Pancreas (tissue), 10 donors: ENCODE measurements at regions not wholly inside any gene's neighbourhood (a gene's known extent, or its start where the extent isn't known, plus 50 kb on each side); places are given as distances from the start of the nearest gene placed in this dataset.

ENCODE experiments used
- ATAC-seq, 4 donors: fragments of 200-7000 bp; cut with Tn5 transposase; one replicate each; pipeline versions ENCODE4 v1.8.0 to v1.9.1; 2020; ENCODE audit warnings: mild to moderate bottlenecking in 4 of 4, moderate library complexity in 4 of 4
- DNase-seq, 6 donors: peaks; one replicate each; pipeline ENCODE4 v3.0.0-alpha.2; 2020
- FAIRE-seq: peaks from 2 replicates; lab custom pipeline; 2012; peaks lifted over from hg19 to GRCh38; lab: Jason Lieb, UNC
- H3K27ac ChIP-seq, 4 donors: fragments of 200-600 bp; sonication (generic); 1 replicate in 3 of 4; 2 replicates in 1 of 4; pipeline versions ENCODE4 v1.5.0 to v1.8.0; 2020
- H3K27me3 ChIP-seq, 4 donors: fragments of 200-600 bp; one replicate each; pipeline ENCODE4 v1.8.0; 2021
- H3K36me3 ChIP-seq, 3 donors: fragments of 200-600 bp; sonication (generic) in 1 of 3; one replicate each; pipeline versions ENCODE4 v1.5.0 to v1.8.0; 2020 to 2021
- H3K4me1 ChIP-seq, 3 donors: fragments of 200-600 bp; one replicate each; pipeline ENCODE4 v1.8.0; 2021
- H3K4me3 ChIP-seq, 4 donors: fragments of 200-600 bp; sonication (generic) in 2 of 4; one replicate each; pipeline versions ENCODE4 v1.5.0 to v1.8.0; 2020 to 2021
- H3K9me3 ChIP-seq, 4 donors: fragments of 200-600 bp; one replicate each; pipeline ENCODE4 v1.8.0; 2021
- CTCF ChIP-seq, 4 donors: fragments of 200-600 bp; sonication (generic) in 3 of 4; IDR thresholded peaks; one replicate each; pipeline versions ENCODE4 v1.5.0 to v1.8.0; 2021; ENCODE audit warnings: antibody characterized with exemption in 4 of 4
- WGBS, 2 donors: extraction: QIAGEN DNeasy Blood & Tissue Kit; methylation state at CpG; one replicate each; pipeline ENCODE4 v1.1.7; 2013; 5-methylcytosine and 5-hydroxymethylcytosine counted together
- intact Hi-C, 3 donors: fragments of 100-400 bp; cut with DNase I; formaldehyde crosslinking; loops; one replicate each; pipeline versions ENCODE4 v1.11.1 to v1.14.2; 2022
- donor health status: healthy with polysubstance abuse.
- donor health status: DM: no; HTN: no; CAD: no; lungs with moderate emphysema.
- donor health status: DM: no; HTN: no; CAD: no.
- donor health status: control.
- donor health status: control.
- donor health status: Bipolar disorder and iron deficiency.
- donor health status: DM: yes; HTN: yes; CAD: no.
- donor health status: DM: no; HTN: no; CAD: no.
- donor health status: DM: no; HTN: no; CAD: no.
- donor health status: DM: yes; HTN: yes; CAD: no.

GRCh38 chr18:67432806-67433205 is 83.7 kb downstream of the DSEL start:
- no peak for TF ChIP-seq CTCF (IDR thresholded peaks at IDR 0.05)
- no peak overlapping the region for H3K27ac ChIP-seq
- intact Hi-C loops: no loop called here
- H3K4me3 ChIP-seq: no peak overlapping the region
- no peaks in the 10 kb centered on the region for H3K9me3 ChIP-seq
- no peaks in the 10 kb centered on the region for H3K4me1 ChIP-seq
- DNase-seq (no peak), ATAC-seq (no peak), FAIRE-seq (no peak)
- 46 to 55% methylated on average over 4 of the region's 4 CpGs for WGBS, 2 donors
- no peaks in the 10 kb centered on the region for H3K27me3 ChIP-seq
- no peaks in the 10 kb centered on the region for H3K36me3 ChIP-seq

- Histone ChIP-seq H3K27me3 (no peaks in the 10 kb centered on the region), H3K27ac (no peak overlapping the region), H3K4me3 (no peak overlapping the region), H3K9me3 (no peaks in the 10 kb centered on the region), H3K36me3 (no peaks in the 10 kb centered on the region), H3K4me1 (no peaks in the 10 kb centered on the region)
- TF ChIP-seq CTCF (IDR thresholded peaks at IDR 0.05): no peak
- ATAC-seq (no peak), DNase-seq (no peak), FAIRE-seq (no peak)
- 60 to 78% methylated on average over 2 of the region's 2 CpGs for WGBS, 2 donors
- intact Hi-C loops: no loop called here
Measured at GRCh38 chr18:67428805-67429204, 87.7 kb downstream of the DSEL start.

- ATAC-seq: no peak
- H3K27ac ChIP-seq: no peak overlapping the region
- WGBS, 2 donors: 45 to 55% methylated on average over 2 of the region's 2 CpGs
- no peaks in the 10 kb centered on the region for H3K4me1 ChIP-seq
- no peak overlapping the region for H3K4me3 ChIP-seq
- H3K9me3 ChIP-seq: no peaks in the 10 kb centered on the region
- FAIRE-seq: no peak
- TF ChIP-seq CTCF (IDR thresholded peaks at IDR 0.05): no peak
- H3K27me3 ChIP-seq: no peaks in the 10 kb centered on the region
- intact Hi-C loops: no loop called here
- DNase-seq: no peak
- H3K36me3 ChIP-seq: no peaks in the 10 kb centered on the region
Measured at GRCh38 chr18:67428158-67428557, 88.4 kb downstream of the DSEL start.

- Histone ChIP-seq H3K36me3 (no peaks in the 10 kb centered on the region), H3K27ac (no peak overlapping the region), H3K9me3 (no peaks in the 10 kb centered on the region), H3K27me3 (no peaks in the 10 kb centered on the region), H3K4me1 (no peaks in the 10 kb centered on the region), H3K4me3 (no peak overlapping the region)
- no peak for ATAC-seq
- no peak for DNase-seq
- no peak for TF ChIP-seq CTCF (IDR thresholded peaks at IDR 0.05)
- no peak for FAIRE-seq
- WGBS, 2 donors: 59 to 73% methylated on average over 5 of the region's 5 CpGs
- intact Hi-C loops: no loop called here
Measured at GRCh38 chr18:67426486-67426885, 90.0 kb downstream of the DSEL start.

- ATAC-seq: no peak
Measured at GRCh38 chr18:67425672-67426071, 90.8 kb downstream of the DSEL start.

More at GRCh38 chr18:67425672-67426071, 90.8 kb downstream of the DSEL start:
- H3K36me3 ChIP-seq: no peaks in the 10 kb centered on the region
- H3K9me3 ChIP-seq: no peaks in the 10 kb centered on the region
- no peak overlapping the region for H3K4me3 ChIP-seq
- intact Hi-C loops: no loop called here
- no peak overlapping the region for H3K27ac ChIP-seq
- H3K4me1 ChIP-seq: no peaks in the 10 kb centered on the region
- FAIRE-seq (no peak), DNase-seq (no peak)
- no peak for TF ChIP-seq CTCF (IDR thresholded peaks at IDR 0.05)
- no peaks in the 10 kb centered on the region for H3K27me3 ChIP-seq
